ENCODE measurements at regions not wholly inside any gene's neighbourhood (a gene's known extent, or its start where the extent isn't known, plus 50 kb on each side); places are given as distances from the start of the nearest gene placed in this dataset.

DNA sequence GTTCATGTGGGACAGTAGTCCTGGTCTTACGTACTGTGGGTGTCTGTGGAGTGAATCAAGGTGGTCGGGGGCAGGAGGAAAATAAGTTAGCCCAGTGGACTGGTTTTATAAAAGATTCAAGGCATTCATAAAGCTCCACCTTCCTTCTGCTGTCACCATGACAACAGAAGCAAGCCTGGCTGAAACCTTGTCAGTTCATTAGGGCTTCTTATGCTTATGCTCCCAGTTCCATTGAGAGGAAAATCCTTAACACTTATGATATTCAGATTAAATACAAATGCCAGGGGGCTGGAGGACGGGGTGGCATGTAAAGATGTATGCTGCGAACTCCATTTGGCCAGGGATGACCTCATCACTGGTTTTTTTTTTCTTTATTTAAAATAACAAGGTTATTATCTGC, 283.1 kb upstream of the ATP10A start:
- Histone ChIP-seq H3K79me2 (ENCODE audit: control insufficient read depth, insufficient read depth, low read length) (no peaks in the 10 kb centered on the region), H2BK120ac (ENCODE audit: low read depth, low read length) (no peak overlapping the region)
- WGBS (ENCODE audit: extremely low coverage, insufficient coverage, low lambda C conversion rate): no CpG with 5 or more reads among the region's 4 CpGs

GRCh38 chr15:26145796-26146195, 282.7 kb upstream of the ATP10A start:
- H3K79me2 ChIP-seq (ENCODE audit: control insufficient read depth, insufficient read depth, low read length): no peaks in the 10 kb centered on the region
- H2BK5ac ChIP-seq (ENCODE audit: low read length): no peak overlapping the region
- H2AK5ac ChIP-seq (ENCODE audit: low read length): no peak overlapping the region
- DNase-seq: no peak
- H3K27ac ChIP-seq (ENCODE audit: low read depth, low read length): no peak overlapping the region
- H3K36me3 ChIP-seq (ENCODE audit: control insufficient read depth, insufficient read depth, low read length): no peaks in the 10 kb centered on the region
- no peak overlapping the region for H4K8ac ChIP-seq (ENCODE audit: low read depth, low read length)
- no peak overlapping the region for H2BK15ac ChIP-seq (replicated peaks; ENCODE audit: low read depth)
- H3K79me1 ChIP-seq (ENCODE audit: low read length): no peaks in the 10 kb centered on the region
- no peak overlapping the region for H3K18ac ChIP-seq (ENCODE audit: low read length)
- H2BK120ac ChIP-seq (ENCODE audit: low read depth, low read length): no peak overlapping the region
- no peak overlapping the region for H3K4me3 ChIP-seq (ENCODE audit: low read length)
- no peak overlapping the region for H3K9ac ChIP-seq (ENCODE audit: low read length)
- H3K4ac ChIP-seq (ENCODE audit: low read depth, low read length): no peak overlapping the region
- no peaks in the 10 kb centered on the region for H3K4me1 ChIP-seq (ENCODE audit: control insufficient read depth, low read depth, low read length)
- H3K4me2 ChIP-seq (ENCODE audit: low read length): no peak overlapping the region
- H3K23ac ChIP-seq (ENCODE audit: low read length): no peak overlapping the region
- H4K5ac ChIP-seq (ENCODE audit: low read length): no peak overlapping the region
- WGBS (ENCODE audit: extremely low coverage, insufficient coverage, low lambda C conversion rate): no CpG with 5 or more reads among the region's 2 CpGs
- no peak overlapping the region for H3K56ac ChIP-seq (ENCODE audit: low read length)
- no peaks in the 10 kb centered on the region for H3K27me3 ChIP-seq (ENCODE audit: insufficient read depth, low read length, poor library complexity)

More for the DNA sequence above, 283.1 kb upstream of the ATP10A start:
- Histone ChIP-seq H3K4me3 (ENCODE audit: low read length) (no peak overlapping the region), H3K27me3 (ENCODE audit: insufficient read depth, low read length, poor library complexity) (no peaks in the 10 kb centered on the region), H3K36me3 (ENCODE audit: control insufficient read depth, insufficient read depth, low read length) (no peaks in the 10 kb centered on the region), H4K5ac (ENCODE audit: low read length) (no peak overlapping the region), H3K4me1 (ENCODE audit: control insufficient read depth, low read depth, low read length) (no peaks in the 10 kb centered on the region), H3K27ac (ENCODE audit: low read depth, low read length) (no peak overlapping the region), H4K8ac (ENCODE audit: low read depth, low read length) (no peak overlapping the region), H2BK15ac (replicated peaks; ENCODE audit: low read depth) (no peak overlapping the region), H3K9ac (ENCODE audit: low read length) (no peak overlapping the region), H2BK5ac (ENCODE audit: low read length) (no peak overlapping the region), H3K56ac (ENCODE audit: low read length) (no peak overlapping the region), H3K79me1 (ENCODE audit: low read length) (no peaks in the 10 kb centered on the region), H3K18ac (ENCODE audit: low read length) (no peak overlapping the region), H2AK5ac (ENCODE audit: low read length) (no peak overlapping the region), H3K23ac (ENCODE audit: low read length) (no peak overlapping the region), H3K4ac (ENCODE audit: low read depth, low read length) (no peak overlapping the region), H3K4me2 (ENCODE audit: low read length) (no peak overlapping the region)
- DNase-seq: no peak

DNA sequence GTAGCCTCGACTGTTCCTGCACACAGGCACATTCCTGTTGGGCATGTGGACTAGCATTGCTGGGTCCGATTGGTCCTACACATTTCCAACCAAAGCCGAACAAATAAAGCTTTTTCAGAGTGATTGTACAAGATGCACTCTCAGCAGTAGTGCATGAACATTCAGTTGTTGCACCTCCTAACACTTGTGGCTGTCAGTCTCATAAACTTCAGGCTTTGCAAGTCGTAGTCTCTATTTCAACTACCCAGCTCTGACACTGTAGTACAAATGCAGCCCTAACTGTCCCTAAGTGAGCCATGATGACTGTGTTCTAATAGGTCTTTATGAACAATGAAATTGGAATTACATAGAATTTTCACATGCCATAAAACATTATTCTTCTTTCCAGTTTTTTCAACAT, 281.7 kb upstream of the ATP10A start:
- Histone ChIP-seq H2BK120ac (ENCODE audit: low read depth, low read length) (no peak overlapping the region), H3K23ac (ENCODE audit: low read length) (no peak overlapping the region), H2BK5ac (ENCODE audit: low read length) (no peak overlapping the region), H2AK5ac (ENCODE audit: low read length) (no peak overlapping the region), H3K4ac (ENCODE audit: low read depth, low read length) (no peak overlapping the region), H3K36me3 (ENCODE audit: control insufficient read depth, insufficient read depth, low read length) (no peaks in the 10 kb centered on the region), H2BK15ac (replicated peaks; ENCODE audit: low read depth) (no peak overlapping the region), H4K5ac (ENCODE audit: low read length) (no peak overlapping the region), H3K27me3 (ENCODE audit: insufficient read depth, low read length, poor library complexity) (no peaks in the 10 kb centered on the region), H4K8ac (ENCODE audit: low read depth, low read length) (no peak overlapping the region), H3K4me1 (ENCODE audit: control insufficient read depth, low read depth, low read length) (no peaks in the 10 kb centered on the region), H3K18ac (ENCODE audit: low read length) (no peak overlapping the region), H3K27ac (ENCODE audit: low read depth, low read length) (no peak overlapping the region), H3K4me2 (ENCODE audit: low read length) (no peak overlapping the region), H3K56ac (ENCODE audit: low read length) (no peak overlapping the region), H3K4me3 (ENCODE audit: low read length) (no peak overlapping the region), H3K79me1 (ENCODE audit: low read length) (no peaks in the 10 kb centered on the region), H3K9ac (ENCODE audit: low read length) (no peak overlapping the region), H3K79me2 (ENCODE audit: control insufficient read depth, insufficient read depth, low read length) (no peaks in the 10 kb centered on the region)
- DNase-seq: no peak
- WGBS (ENCODE audit: extremely low coverage, insufficient coverage, low lambda C conversion rate): no CpG with 5 or more reads among the region's 4 CpGs

GRCh38 chr15:26143221-26143620, 280.1 kb upstream of the ATP10A start:
- H3K27ac ChIP-seq (ENCODE audit: low read depth, low read length): no peak overlapping the region
- no peak overlapping the region for H2BK5ac ChIP-seq (ENCODE audit: low read length)

GRCh38 chr15:26134812-26135211, 271.7 kb upstream of the ATP10A start:
- peak; percentile 28 for DNase-seq
- no CpG with 5 or more reads among the region's 11 CpGs for WGBS (ENCODE audit: extremely low coverage, insufficient coverage, low lambda C conversion rate)
- Histone ChIP-seq H3K79me1 (ENCODE audit: low read length) (no peaks in the 10 kb centered on the region), H3K36me3 (ENCODE audit: control insufficient read depth, insufficient read depth, low read length) (no peaks in the 10 kb centered on the region), H3K23ac (ENCODE audit: low read length) (no peak overlapping the region), H3K27ac (ENCODE audit: low read depth, low read length) (no peak overlapping the region), H4K5ac (ENCODE audit: low read length) (no peak overlapping the region), H3K4ac (ENCODE audit: low read depth, low read length) (no peak overlapping the region), H2BK120ac (ENCODE audit: low read depth, low read length) (no peak overlapping the region), H2BK15ac (replicated peaks; ENCODE audit: low read depth) (no peak overlapping the region), H3K18ac (ENCODE audit: low read length) (no peak overlapping the region), H3K9ac (ENCODE audit: low read length) (no peak overlapping the region), H3K79me2 (ENCODE audit: control insufficient read depth, insufficient read depth, low read length) (no peaks in the 10 kb centered on the region), H3K27me3 (ENCODE audit: insufficient read depth, low read length, poor library complexity) (no peaks in the 10 kb centered on the region), H3K4me1 (ENCODE audit: control insufficient read depth, low read depth, low read length) (peaks cover 7% of the 10 kb centered on the region), H2AK5ac (ENCODE audit: low read length) (no peak overlapping the region), H3K56ac (ENCODE audit: low read length) (no peak overlapping the region), H3K4me2 (ENCODE audit: low read length) (no peak overlapping the region), H2BK5ac (ENCODE audit: low read length) (no peak overlapping the region), H3K4me3 (ENCODE audit: low read length) (no peak overlapping the region), H4K8ac (ENCODE audit: low read depth, low read length) (no peak overlapping the region)

More at GRCh38 chr15:26143221-26143620, 280.1 kb upstream of the ATP10A start:
- Histone ChIP-seq H3K9ac (ENCODE audit: low read length) (no peak overlapping the region), H3K79me2 (ENCODE audit: control insufficient read depth, insufficient read depth, low read length) (no peaks in the 10 kb centered on the region), H3K56ac (ENCODE audit: low read length) (no peak overlapping the region), H3K18ac (ENCODE audit: low read length) (no peak overlapping the region), H3K27me3 (ENCODE audit: insufficient read depth, low read length, poor library complexity) (no peaks in the 10 kb centered on the region), H3K4ac (ENCODE audit: low read depth, low read length) (no peak overlapping the region), H3K23ac (ENCODE audit: low read length) (no peak overlapping the region), H3K79me1 (ENCODE audit: low read length) (no peaks in the 10 kb centered on the region), H3K4me2 (ENCODE audit: low read length) (no peak overlapping the region), H2BK15ac (replicated peaks; ENCODE audit: low read depth) (no peak overlapping the region), H2AK5ac (ENCODE audit: low read length) (no peak overlapping the region), H2BK120ac (ENCODE audit: low read depth, low read length) (no peak overlapping the region), H3K4me3 (ENCODE audit: low read length) (no peak overlapping the region), H4K8ac (ENCODE audit: low read depth, low read length) (no peak overlapping the region), H4K5ac (ENCODE audit: low read length) (no peak overlapping the region), H3K4me1 (ENCODE audit: control insufficient read depth, low read depth, low read length) (no peaks in the 10 kb centered on the region), H3K36me3 (ENCODE audit: control insufficient read depth, insufficient read depth, low read length) (no peaks in the 10 kb centered on the region)
- WGBS (ENCODE audit: extremely low coverage, insufficient coverage, low lambda C conversion rate): no CpG with 5 or more reads among the region's 1 CpG
- DNase-seq: no peak

DNA sequence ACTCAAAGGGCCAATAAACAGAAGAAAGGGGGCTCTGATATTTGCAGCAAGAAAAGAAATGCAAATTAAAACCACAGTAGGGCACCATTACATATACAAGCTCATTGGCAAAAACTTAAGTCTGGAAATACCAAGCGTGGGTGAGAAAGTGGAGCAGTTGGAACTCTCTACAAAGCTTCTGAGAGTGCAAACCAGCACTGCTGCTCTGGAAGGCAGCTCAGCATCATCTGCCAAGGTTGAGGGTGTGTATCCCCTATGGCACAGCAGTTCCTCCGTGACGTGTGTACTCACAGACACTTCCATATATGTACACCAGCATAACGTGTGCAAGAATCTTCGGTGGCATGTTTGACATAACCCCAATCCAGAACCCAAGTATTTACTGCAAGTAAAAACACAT, 271.0 kb upstream of the ATP10A start:
- Histone ChIP-seq H3K56ac (ENCODE audit: low read length) (no peak overlapping the region), H2BK120ac (ENCODE audit: low read depth, low read length) (no peak overlapping the region), H3K4me2 (ENCODE audit: low read length) (no peak overlapping the region), H3K9ac (ENCODE audit: low read length) (no peak overlapping the region), H4K8ac (ENCODE audit: low read depth, low read length) (no peak overlapping the region), H2BK15ac (replicated peaks; ENCODE audit: low read depth) (no peak overlapping the region), H3K18ac (ENCODE audit: low read length) (no peak overlapping the region), H4K5ac (ENCODE audit: low read length) (no peak overlapping the region), H3K23ac (ENCODE audit: low read length) (no peak overlapping the region), H2BK5ac (ENCODE audit: low read length) (no peak overlapping the region), H3K27ac (ENCODE audit: low read depth, low read length) (no peak overlapping the region), H3K79me2 (ENCODE audit: control insufficient read depth, insufficient read depth, low read length) (no peaks in the 10 kb centered on the region), H3K4ac (ENCODE audit: low read depth, low read length) (no peak overlapping the region), H3K36me3 (ENCODE audit: control insufficient read depth, insufficient read depth, low read length) (no peaks in the 10 kb centered on the region), H3K79me1 (ENCODE audit: low read length) (no peaks in the 10 kb centered on the region), H3K27me3 (ENCODE audit: insufficient read depth, low read length, poor library complexity) (no peaks in the 10 kb centered on the region), H3K4me3 (ENCODE audit: low read length) (no peak overlapping the region), H3K4me1 (ENCODE audit: control insufficient read depth, low read depth, low read length) (peaks cover 8% of the 10 kb centered on the region), H2AK5ac (ENCODE audit: low read length) (no peak overlapping the region)
- no peak for DNase-seq
- WGBS (ENCODE audit: extremely low coverage, insufficient coverage, low lambda C conversion rate): no CpG with 5 or more reads among the region's 5 CpGs
